ENCODE measurements at regions not wholly inside any gene's neighbourhood (a gene's known extent, or its start where the extent isn't known, plus 50 kb on each side); places are given as distances from the start of the nearest gene placed in this dataset.
"Not testable (repeated sequence)": the region's sequence is repeated elsewhere in the genome, so short reads cannot be mapped to it uniquely, and the experiment has no call there.

GRCh38 chr14:19099336-19099735 lies 132.1 kb downstream of the POTEM start:
- TF ChIP-seq CTCF (IDR thresholded peaks at IDR 0.05; ENCODE audit: low read length); EZH2 (IDR thresholded peaks at IDR 0.05; ENCODE audit: borderline replicate concordance, low read length): not testable (repeated sequence)

Data from OCI-LY1 (cell line).